ENCODE measurements at regions not wholly inside any gene's neighbourhood (a gene's known extent, or its start where the extent isn't known, plus 50 kb on each side); places are given as distances from the start of the nearest gene placed in this dataset.

DNA sequence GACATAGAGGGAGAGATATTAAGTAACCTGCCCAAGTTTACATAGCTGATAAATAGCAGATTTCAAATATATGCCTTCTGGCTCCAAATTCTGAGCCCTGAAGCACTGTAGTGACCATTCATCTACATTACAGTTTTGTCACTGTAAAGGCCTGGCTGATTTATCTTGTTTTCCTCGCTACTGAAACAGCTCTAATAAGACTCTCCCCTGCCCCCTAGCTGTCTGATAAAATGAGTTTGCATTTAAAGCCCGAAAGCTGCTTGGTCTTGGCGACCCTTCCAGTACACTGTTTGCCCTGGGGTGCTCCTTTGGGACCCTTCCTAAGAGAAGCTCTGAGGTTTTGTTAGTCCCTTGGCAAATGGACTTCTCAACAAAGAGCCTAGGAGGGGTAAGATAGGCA, 59.7 kb upstream of the RAB11FIP2 start:
- TF ChIP-seq, protein P1, sequence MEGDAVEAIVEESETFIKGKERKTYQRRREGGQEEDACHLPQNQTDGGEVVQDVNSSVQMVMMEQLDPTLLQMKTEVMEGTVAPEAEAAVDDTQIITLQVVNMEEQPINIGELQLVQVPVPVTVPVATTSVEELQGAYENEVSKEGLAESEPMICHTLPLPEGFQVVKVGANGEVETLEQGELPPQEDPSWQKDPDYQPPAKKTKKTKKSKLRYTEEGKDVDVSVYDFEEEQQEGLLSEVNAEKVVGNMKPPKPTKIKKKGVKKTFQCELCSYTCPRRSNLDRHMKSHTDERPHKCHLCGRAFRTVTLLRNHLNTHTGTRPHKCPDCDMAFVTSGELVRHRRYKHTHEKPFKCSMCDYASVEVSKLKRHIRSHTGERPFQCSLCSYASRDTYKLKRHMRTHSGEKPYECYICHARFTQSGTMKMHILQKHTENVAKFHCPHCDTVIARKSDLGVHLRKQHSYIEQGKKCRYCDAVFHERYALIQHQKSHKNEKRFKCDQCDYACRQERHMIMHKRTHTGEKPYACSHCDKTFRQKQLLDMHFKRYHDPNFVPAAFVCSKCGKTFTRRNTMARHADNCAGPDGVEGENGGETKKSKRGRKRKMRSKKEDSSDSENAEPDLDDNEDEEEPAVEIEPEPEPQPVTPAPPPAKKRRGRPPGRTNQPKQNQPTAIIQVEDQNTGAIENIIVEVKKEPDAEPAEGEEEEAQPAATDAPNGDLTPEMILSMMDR (conservative IDR thresholded peaks at IDR 0.05; ENCODE audit: low read depth, low read length), result peak; percentile 44
- TF ChIP-seq MXI1 (IDR thresholded peaks at IDR 0.05; ENCODE audit: borderline replicate concordance, low read depth, low read length) (no peak), CEBPB (IDR thresholded peaks at IDR 0.05; ENCODE audit: low read depth, low read length) (no peak), RCOR1 (IDR thresholded peaks at IDR 0.05; ENCODE audit: insufficient replicate concordance, low read length) (no peak), POLR2A (IDR thresholded peaks at IDR 0.05; ENCODE audit: low read depth, low read length) (no peak), CHD1 (IDR thresholded peaks at IDR 0.05; ENCODE audit: low read depth, low read length) (no peak), BHLHE40 (IDR thresholded peaks at IDR 0.05; ENCODE audit: low read depth, low read length) (no peak), SMC3 (IDR thresholded peaks at IDR 0.05; ENCODE audit: low read depth, low read length) (peak; percentile 31; the same call in 1 of the 2 replicates), RAD21 (IDR thresholded peaks at IDR 0.05; ENCODE audit: low read length) (peak; percentile 48), MAZ (IDR thresholded peaks at IDR 0.05; ENCODE audit: borderline replicate concordance, low read depth, low read length) (no peak), FOS (IDR thresholded peaks at IDR 0.05; ENCODE audit: low read depth, low read length) (no peak), RFX5 (IDR thresholded peaks at IDR 0.05; ENCODE audit: low read depth, low read length) (no peak)
- TF ChIP-seq, protein P2, sequence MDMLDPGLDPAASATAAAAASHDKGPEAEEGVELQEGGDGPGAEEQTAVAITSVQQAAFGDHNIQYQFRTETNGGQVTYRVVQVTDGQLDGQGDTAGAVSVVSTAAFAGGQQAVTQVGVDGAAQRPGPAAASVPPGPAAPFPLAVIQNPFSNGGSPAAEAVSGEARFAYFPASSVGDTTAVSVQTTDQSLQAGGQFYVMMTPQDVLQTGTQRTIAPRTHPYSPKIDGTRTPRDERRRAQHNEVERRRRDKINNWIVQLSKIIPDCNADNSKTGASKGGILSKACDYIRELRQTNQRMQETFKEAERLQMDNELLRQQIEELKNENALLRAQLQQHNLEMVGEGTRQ (IDR thresholded peaks at IDR 0.05; ENCODE audit: low read depth, low read length), result no peak
- TF ChIP-seq, protein P3, sequence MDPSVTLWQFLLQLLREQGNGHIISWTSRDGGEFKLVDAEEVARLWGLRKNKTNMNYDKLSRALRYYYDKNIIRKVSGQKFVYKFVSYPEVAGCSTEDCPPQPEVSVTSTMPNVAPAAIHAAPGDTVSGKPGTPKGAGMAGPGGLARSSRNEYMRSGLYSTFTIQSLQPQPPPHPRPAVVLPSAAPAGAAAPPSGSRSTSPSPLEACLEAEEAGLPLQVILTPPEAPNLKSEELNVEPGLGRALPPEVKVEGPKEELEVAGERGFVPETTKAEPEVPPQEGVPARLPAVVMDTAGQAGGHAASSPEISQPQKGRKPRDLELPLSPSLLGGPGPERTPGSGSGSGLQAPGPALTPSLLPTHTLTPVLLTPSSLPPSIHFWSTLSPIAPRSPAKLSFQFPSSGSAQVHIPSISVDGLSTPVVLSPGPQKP (IDR thresholded peaks at IDR 0.05; ENCODE audit: borderline replicate concordance, low read depth, low read length), result no peak

Data from IMR-90 (cell line).